H1 (cell line): ENCODE measurements at regions not wholly inside any gene's neighbourhood (a gene's known extent, or its start where the extent isn't known, plus 50 kb on each side); places are given as distances from the start of the nearest gene placed in this dataset.
"Not testable (repeated sequence)": the region's sequence is repeated elsewhere in the genome, so short reads cannot be mapped to it uniquely, and the experiment has no call there.

Experiments
- POLR2A ChIP-seq, 2 experiments: IDR thresholded peaks; 1 replicate in 1 of 2; 2 replicates in 1 of 2; pipeline ENCODE4 v1.6.1; 2011; ENCODE audit warnings: low read depth in 2 of 2, low read length in 2 of 2, mild to moderate bottlenecking in 2 of 2; ENCODE audit errors: control extremely low read depth in 1 of 2
- POLR2AphosphoS5 ChIP-seq: IDR thresholded peaks from 2 replicates; pipeline ENCODE4 v1.6.1; 2011; ENCODE audit warnings: low read depth, low read length
- TAF1 ChIP-seq: IDR thresholded peaks from 2 replicates; pipeline ENCODE4 v1.6.1; 2011; ENCODE audit warnings: mild to moderate bottlenecking, low read depth, low read length
- TF ChIP-seq, protein P1 (sequence below), 3 experiments: IDR thresholded peaks; 1 replicate in 2 of 3; 2 replicates in 1 of 3; pipeline versions ENCODE4 v1.5.1 to v1.6.1; 2011; ENCODE audit warnings: low read length in 3 of 3, mild to moderate bottlenecking in 3 of 3, inconsistent platforms in 2 of 3, low read depth in 1 of 3, moderate library complexity in 1 of 3; ENCODE audit not compliant: insufficient read depth in 1 of 3; ENCODE audit errors: control extremely low read depth in 1 of 3

- TF ChIP-seq POLR2AphosphoS5; TAF1; POLR2A (IDR thresholded peaks at IDR 0.05; ENCODE audit: control extremely low read depth in 1 of 2, low read depth in 2 of 2, low read length in 2 of 2): not testable (repeated sequence)
- TF ChIP-seq, protein P1, sequence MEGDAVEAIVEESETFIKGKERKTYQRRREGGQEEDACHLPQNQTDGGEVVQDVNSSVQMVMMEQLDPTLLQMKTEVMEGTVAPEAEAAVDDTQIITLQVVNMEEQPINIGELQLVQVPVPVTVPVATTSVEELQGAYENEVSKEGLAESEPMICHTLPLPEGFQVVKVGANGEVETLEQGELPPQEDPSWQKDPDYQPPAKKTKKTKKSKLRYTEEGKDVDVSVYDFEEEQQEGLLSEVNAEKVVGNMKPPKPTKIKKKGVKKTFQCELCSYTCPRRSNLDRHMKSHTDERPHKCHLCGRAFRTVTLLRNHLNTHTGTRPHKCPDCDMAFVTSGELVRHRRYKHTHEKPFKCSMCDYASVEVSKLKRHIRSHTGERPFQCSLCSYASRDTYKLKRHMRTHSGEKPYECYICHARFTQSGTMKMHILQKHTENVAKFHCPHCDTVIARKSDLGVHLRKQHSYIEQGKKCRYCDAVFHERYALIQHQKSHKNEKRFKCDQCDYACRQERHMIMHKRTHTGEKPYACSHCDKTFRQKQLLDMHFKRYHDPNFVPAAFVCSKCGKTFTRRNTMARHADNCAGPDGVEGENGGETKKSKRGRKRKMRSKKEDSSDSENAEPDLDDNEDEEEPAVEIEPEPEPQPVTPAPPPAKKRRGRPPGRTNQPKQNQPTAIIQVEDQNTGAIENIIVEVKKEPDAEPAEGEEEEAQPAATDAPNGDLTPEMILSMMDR (IDR thresholded peaks at IDR 0.05; ENCODE audit: control extremely low read depth in 1 of 3, insufficient read depth in 1 of 3, low read depth in 1 of 3, low read length in 3 of 3): not testable (repeated sequence)
These were observed 433.5 kb upstream of the LMCD1 start for GRCh38 chr3:8068135-8068534.
